K562 (cell line): ENCODE measurements at regions not wholly inside any gene's neighbourhood (a gene's known extent, or its start where the extent isn't known, plus 50 kb on each side); places are given as distances from the start of the nearest gene placed in this dataset.
A peak's percentile ranks its signal among the peaks of the same experiment; 100 is the strongest.
"Not testable (repeated sequence)": the region's sequence is repeated elsewhere in the genome, so short reads cannot be mapped to it uniquely, and the experiment has no call there.

Experiments
- ATAC-seq: fragments of 200-7000 bp; cut with Tn5 transposase; 3 replicates; pipeline ENCODE4 v1.9.1; 2020; ENCODE audit warnings: moderate library complexity
- BruUV-seq: library from RNA; stranded (reverse); fragments of 400-500 nt; replicated peaks from 2 replicates; lab custom pipeline; 2021; lab: Mats Ljungman, UMichigan
- CTCF ChIA-PET: fragments of 300-600 bp; formaldehyde crosslinking; extraction: SDS; loops from one replicate; lab custom pipeline; 2021; ENCODE audit warnings: low intra/inter-chr PET ratio; lab: Yijun Ruan, JAX
- POLR2A ChIA-PET: fragments of 300-600, 350-650 bp; sonication (Branson Sonifier 250); formaldehyde crosslinking; extraction: SDS; loops from one replicate; lab custom pipeline; 2021; ENCODE audit warnings: antibody characterized with exemption, inconsistent platforms; lab: Yijun Ruan, JAX
- DNase-seq, 4 experiments: peaks; one replicate each; pipeline versions ENCODE4 v3.0.0 to v3.0.0-alpha.2; 2011 to 2018; ENCODE audit warnings: low spot score in 3 of 4, mixed read lengths in 3 of 4; ENCODE audit errors: extremely low read depth in 1 of 4
- FAIRE-seq: peaks from 2 replicates; lab custom pipeline; 2011; peaks lifted over from hg19 to GRCh38; lab: Jason Lieb, UNC
- H2AFZ ChIP-seq: 2 replicates; pipeline ENCODE4 v1.6.0; 2011; ENCODE audit warnings: low read depth, low read length, control low read depth, inconsistent platforms
- H3K27ac ChIP-seq: fragments of 200-600 bp; 3 replicates; pipeline ENCODE4 v1.8.0; 2011; ENCODE audit warnings: low read depth, mild to moderate bottlenecking, control low read depth, inconsistent platforms, low read length, moderate library complexity, mixed read lengths; ENCODE audit errors: extremely low read depth
- H3K27me3 ChIP-seq, 2 experiments: fragments of 300-600 bp in 1 of 2; 2 replicates in 1 of 2; 3 replicates in 1 of 2; pipeline versions ENCODE4 v1.6.0 to v1.8.0; 2011; ENCODE audit warnings: inconsistent platforms in 2 of 2, low read length in 2 of 2, mild to moderate bottlenecking in 1 of 2, mixed read lengths in 1 of 2, moderate library complexity in 1 of 2; ENCODE audit not compliant: control insufficient read depth in 2 of 2, insufficient read depth in 2 of 2
- H3K36me3 ChIP-seq: fragments of 300-600 bp; 3 replicates; pipeline ENCODE4 v1.8.0; 2011; ENCODE audit warnings: mild to moderate bottlenecking, low read length, inconsistent platforms; ENCODE audit not compliant: control insufficient read depth, insufficient read depth
- H3K4me1 ChIP-seq, 2 experiments: fragments of 200-600 bp in 1 of 2; replicated peaks in 1 of 2; 2 replicates in 1 of 2; 3 replicates in 1 of 2; pipeline versions ENCODE4 v1.5.1 to v1.8.0; 2011; ENCODE audit warnings: inconsistent platforms in 2 of 2, low read length in 2 of 2, mild to moderate bottlenecking in 1 of 2, mixed read lengths in 1 of 2, moderate library complexity in 1 of 2; ENCODE audit not compliant: control insufficient read depth in 2 of 2, insufficient read depth in 2 of 2
- H3K4me2 ChIP-seq: 2 replicates; pipeline ENCODE4 v1.6.1; 2011; ENCODE audit warnings: low read length, control low read depth, inconsistent platforms, mixed read lengths; ENCODE audit not compliant: insufficient read depth
- H3K4me3 ChIP-seq: fragments of 200-600 bp; sonication (generic), shearing (Covaris generic); 2 replicates; pipeline ENCODE4 v1.5.1; 2016; ENCODE audit warnings: control low read depth, inconsistent platforms
- H3K79me2 ChIP-seq: fragments of 200-600 bp; 3 replicates; pipeline ENCODE4 v1.8.0; 2011; ENCODE audit warnings: low read length, inconsistent platforms; ENCODE audit not compliant: control insufficient read depth, insufficient read depth
- H3K9ac ChIP-seq, 2 experiments: 2 replicates each; pipeline versions ENCODE4 v1.6.0 to v1.6.1; 2011; ENCODE audit warnings: low read depth in 2 of 2, low read length in 2 of 2, control low read depth in 1 of 2, inconsistent platforms in 1 of 2, mild to moderate bottlenecking in 1 of 2, mixed read lengths in 1 of 2; ENCODE audit not compliant: insufficient read depth in 1 of 2
- H3K9me1 ChIP-seq: one replicate; pipeline ENCODE4 v1.6.0; 2011; ENCODE audit warnings: inconsistent platforms, mild to moderate bottlenecking, low read length, moderate library complexity; ENCODE audit not compliant: control insufficient read depth, insufficient read depth
- H3K9me3 ChIP-seq: replicated peaks from 2 replicates; pipeline ENCODE4 v1.5.1; 2011; ENCODE audit warnings: low read depth, low read length, inconsistent platforms; ENCODE audit not compliant: control insufficient read depth, insufficient read depth
- H4K20me1 ChIP-seq: replicated peaks from 2 replicates; pipeline ENCODE4 v1.6.1; 2011; ENCODE audit warnings: low read length, inconsistent platforms, mixed read lengths; ENCODE audit not compliant: control insufficient read depth, insufficient read depth
- WGBS: fragments of 100-300 bp; shearing (Covaris generic); methylation state at CpG from one replicate; pipeline ENCODE4 v1.1.6; 2016; ENCODE audit warnings: low coverage, mixed read lengths; ENCODE audit not compliant: insufficient coverage; ENCODE audit errors: missing lambda C conversion rate; 5-methylcytosine and 5-hydroxymethylcytosine counted together
- in situ Hi-C: fragments of 300-500 bp; cut with MboI; formaldehyde crosslinking; loops from 4 replicates; pipeline ENCODE4 v1.15.0; 2018; ENCODE audit warnings: inconsistent platforms, mixed read lengths
- intact Hi-C: fragments of 100-400 bp; cut with micrococcal nuclease; formaldehyde crosslinking; loops from 2 replicates; pipeline ENCODE4 v1.14.2; 2022

- WGBS = 88% methylated on average over 5 of the region's 7 CpGs
- FAIRE-seq, H4K20me1 ChIP-seq, ATAC-seq, H3K27me3 ChIP-seq, CTCF ChIA-PET, H3K4me3 ChIP-seq, H3K9me3 ChIP-seq, POLR2A ChIA-PET, DNase-seq, in situ Hi-C loops, H2AFZ ChIP-seq, H3K27ac ChIP-seq, H3K4me1 ChIP-seq, H3K4me2 ChIP-seq, BruUV-seq, H3K9me1 ChIP-seq, H3K9ac ChIP-seq: not testable (repeated sequence)
- intact Hi-C loops = loop anchor here (10.0 kb wide), 1 partner anchor 124 kb away; no protein-coding TSS in a partner anchor
- Histone ChIP-seq H3K36me3 (peaks cover 12% of the 10 kb centered on the region; the same call in 1 of the 3 replicates), H3K79me2 (peaks cover 13% of the 10 kb centered on the region)
These were observed 233.7 kb upstream of the FRG2C start for GRCh38 chr3:75430406-75430805.

- POLR2A ChIA-PET, H3K9me1 ChIP-seq, H3K9ac ChIP-seq, BruUV-seq, DNase-seq, H3K4me3 ChIP-seq, H3K4me2 ChIP-seq, H3K4me1 ChIP-seq, ATAC-seq, in situ Hi-C loops, FAIRE-seq, H4K20me1 ChIP-seq, H2AFZ ChIP-seq, H3K9me3 ChIP-seq, CTCF ChIA-PET, H3K27ac ChIP-seq, H3K27me3 ChIP-seq: not testable (repeated sequence)
- intact Hi-C loops = loop anchor here (10.0 kb wide), 1 partner anchor 124 kb away; no protein-coding TSS in a partner anchor
- peaks cover 13% of the 10 kb centered on the region for H3K79me2 ChIP-seq
- H3K36me3 ChIP-seq = peaks cover 12% of the 10 kb centered on the region; the same call in 1 of the 3 replicates
- WGBS = 96% methylated on average over 4 of the region's 6 CpGs
These were observed 233.0 kb upstream of the FRG2C start for GRCh38 chr3:75431120-75431519.

- BruUV-seq, DNase-seq, H3K9me3 ChIP-seq, CTCF ChIA-PET, ATAC-seq, POLR2A ChIA-PET, H3K4me1 ChIP-seq, H3K9ac ChIP-seq, H3K4me3 ChIP-seq, in situ Hi-C loops, H4K20me1 ChIP-seq, H3K4me2 ChIP-seq, H2AFZ ChIP-seq, H3K9me1 ChIP-seq, H3K27me3 ChIP-seq, FAIRE-seq: not testable (repeated sequence)
- peaks cover 12% of the 10 kb centered on the region; the same call in 1 of the 3 replicates for H3K36me3 ChIP-seq
- H3K79me2 ChIP-seq = peaks cover 13% of the 10 kb centered on the region
- WGBS = 75% methylated on average over 4 of the region's 5 CpGs
- peak overlapping the region; percentile 54; the same call in 1 of the 3 replicates for H3K27ac ChIP-seq
- intact Hi-C loops = loop anchor here (10.0 kb wide), 1 partner anchor 122 kb away; no protein-coding TSS in a partner anchor
These were observed 231.7 kb upstream of the FRG2C start for GRCh38 chr3:75432466-75432865.
